Thyroid gland (tissue), 4 donors: ENCODE measurements at regions not wholly inside any gene's neighbourhood (a gene's known extent, or its start where the extent isn't known, plus 50 kb on each side); places are given as distances from the start of the nearest gene placed in this dataset.
A peak's percentile ranks its signal among the peaks of the same experiment; 100 is the strongest.

Experiments used
- DNase-seq, 2 donors: peaks; one replicate each; pipeline ENCODE4 v3.0.0-alpha.2; 2019
- H3K27ac ChIP-seq, 3 donors: fragments of 200-600 bp; sonication (generic); 1 replicate in 2 of 3; 2 replicates in 1 of 3; pipeline ENCODE4 v1.5.1; 2016 to 2019; ENCODE audit warnings: mild to moderate bottlenecking in 1 of 3, moderate library complexity in 1 of 3
- H3K27me3 ChIP-seq: fragments of 200-600 bp; sonication (generic); one replicate; pipeline ENCODE4 v1.5.1; 2019
- H3K36me3 ChIP-seq, 2 donors: fragments of 200-600 bp; sonication (generic); one replicate each; pipeline ENCODE4 v1.5.1; 2016 to 2019
- H3K4me1 ChIP-seq, 2 donors: fragments of 200-600 bp; sonication (generic); one replicate each; pipeline ENCODE4 v1.5.1; 2017 to 2019
- H3K4me3 ChIP-seq, 3 donors: fragments of 200-600 bp; sonication (generic); replicated peaks in 1 of 3; 1 replicate in 2 of 3; 2 replicates in 1 of 3; pipeline ENCODE4 v1.5.1; 2016; ENCODE audit warnings: mild to moderate bottlenecking in 1 of 3
- H3K9me3 ChIP-seq: fragments of 200-600 bp; sonication (generic); one replicate; pipeline ENCODE4 v1.5.1; 2017
- POLR2A ChIP-seq, 2 donors: fragments of 450-650 bp; IDR thresholded peaks; one replicate each; pipeline ENCODE4 v1.6.1; 2017; ENCODE audit warnings: antibody characterized with exemption in 2 of 2, mild to moderate bottlenecking in 2 of 2, moderate library complexity in 1 of 2
- WGBS, 2 donors: methylation state at CpG; one replicate each; pipeline ENCODE4 v1.1.5; 2017; 5-methylcytosine and 5-hydroxymethylcytosine counted together
- intact Hi-C: fragments of 100-400 bp; cut with DNase I; formaldehyde crosslinking; loops from one replicate; pipeline ENCODE4 v1.15.1; 2023
- TF ChIP-seq, protein P1 (sequence below), 6 experiments: fragments of 200-600 bp in 3 of 6; fragments of 450-650 bp in 3 of 6; sonication (generic) in 3 of 6; IDR thresholded peaks; one replicate each; pipeline ENCODE4 v1.5.1; 2016 to 2019; ENCODE audit warnings: antibody characterized with exemption in 6 of 6, mild to moderate bottlenecking in 2 of 6, inconsistent platforms in 1 of 6, moderate library complexity in 1 of 6

DNA sequence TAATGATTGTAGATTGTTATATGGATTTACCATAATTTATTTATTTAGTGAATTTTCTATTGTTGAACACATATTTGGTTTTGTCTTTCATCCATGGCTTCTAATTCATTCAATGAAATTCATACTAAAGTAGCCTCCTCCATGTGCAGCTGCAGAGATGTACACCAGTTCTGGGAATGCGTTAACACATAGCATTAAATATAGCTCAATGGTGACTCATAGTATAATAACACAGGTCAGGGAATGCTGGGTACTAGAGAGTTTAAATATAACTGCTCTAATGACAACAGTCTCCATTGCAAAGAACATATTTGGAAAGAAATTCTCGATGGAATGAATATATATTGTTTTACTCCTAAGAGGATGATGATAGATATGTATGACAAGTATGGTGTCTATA lies 1190.2 kb upstream of the NRXN1 start:
- 83 to 86% methylated on average over 2 of the region's 2 CpGs for whole genome bisulfite sequencing, 2 donors
- TF ChIP-seq, protein P1, sequence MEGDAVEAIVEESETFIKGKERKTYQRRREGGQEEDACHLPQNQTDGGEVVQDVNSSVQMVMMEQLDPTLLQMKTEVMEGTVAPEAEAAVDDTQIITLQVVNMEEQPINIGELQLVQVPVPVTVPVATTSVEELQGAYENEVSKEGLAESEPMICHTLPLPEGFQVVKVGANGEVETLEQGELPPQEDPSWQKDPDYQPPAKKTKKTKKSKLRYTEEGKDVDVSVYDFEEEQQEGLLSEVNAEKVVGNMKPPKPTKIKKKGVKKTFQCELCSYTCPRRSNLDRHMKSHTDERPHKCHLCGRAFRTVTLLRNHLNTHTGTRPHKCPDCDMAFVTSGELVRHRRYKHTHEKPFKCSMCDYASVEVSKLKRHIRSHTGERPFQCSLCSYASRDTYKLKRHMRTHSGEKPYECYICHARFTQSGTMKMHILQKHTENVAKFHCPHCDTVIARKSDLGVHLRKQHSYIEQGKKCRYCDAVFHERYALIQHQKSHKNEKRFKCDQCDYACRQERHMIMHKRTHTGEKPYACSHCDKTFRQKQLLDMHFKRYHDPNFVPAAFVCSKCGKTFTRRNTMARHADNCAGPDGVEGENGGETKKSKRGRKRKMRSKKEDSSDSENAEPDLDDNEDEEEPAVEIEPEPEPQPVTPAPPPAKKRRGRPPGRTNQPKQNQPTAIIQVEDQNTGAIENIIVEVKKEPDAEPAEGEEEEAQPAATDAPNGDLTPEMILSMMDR (IDR thresholded peaks at IDR 0.05): no peak
- TF ChIP-seq POLR2A (IDR thresholded peaks at IDR 0.05): no peak
- Histone ChIP-seq H3K36me3 (no peaks in the 10 kb centered on the region), H3K4me3 (no peak overlapping the region), H3K9me3 (no peaks in the 10 kb centered on the region), H3K27me3 (no peaks in the 10 kb centered on the region), H3K27ac (no peak overlapping the region), H3K4me1 (no peaks in the 10 kb centered on the region)
- intact Hi-C loops: no loop called here
- no peak for DNase-seq

DNA sequence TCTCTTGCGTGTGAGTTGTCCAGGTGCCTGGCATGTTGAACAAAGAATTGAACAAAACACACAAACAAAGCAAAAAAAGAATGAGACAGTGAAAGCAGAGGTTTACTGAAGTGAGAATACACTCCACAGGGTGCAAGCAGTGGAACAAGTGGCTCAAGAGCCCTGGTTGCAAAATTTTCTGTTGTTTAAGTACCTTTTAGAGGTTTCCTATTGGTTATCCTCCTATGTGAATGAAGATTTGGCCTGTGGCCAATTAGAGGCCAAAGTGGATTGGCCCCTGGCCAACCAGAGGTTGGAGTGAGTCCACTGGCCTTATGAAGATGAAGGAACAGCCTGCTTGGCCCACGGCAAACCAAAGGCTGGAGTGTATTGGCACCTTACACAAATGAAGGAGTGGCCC lies 1188.5 kb upstream of the NRXN1 start:
- intact Hi-C loops: no loop called here
- no peak overlapping the region for H3K27ac ChIP-seq
- H3K9me3 ChIP-seq: no peaks in the 10 kb centered on the region
- no peak for TF ChIP-seq POLR2A (IDR thresholded peaks at IDR 0.05)
- TF ChIP-seq, protein P1 (IDR thresholded peaks at IDR 0.05): no peak
- H3K36me3 ChIP-seq: no peaks in the 10 kb centered on the region
- no peaks in the 10 kb centered on the region for H3K27me3 ChIP-seq
- H3K4me1 ChIP-seq: peaks cover 5 to 15% of the 10 kb centered on the region in 2 donors
- 28 to 43% methylated on average over 2 of the region's 2 CpGs for WGBS, 2 donors
- DNase-seq: peak; percentile 89 to 90
- H3K4me3 ChIP-seq: no peak overlapping the region

DNA sequence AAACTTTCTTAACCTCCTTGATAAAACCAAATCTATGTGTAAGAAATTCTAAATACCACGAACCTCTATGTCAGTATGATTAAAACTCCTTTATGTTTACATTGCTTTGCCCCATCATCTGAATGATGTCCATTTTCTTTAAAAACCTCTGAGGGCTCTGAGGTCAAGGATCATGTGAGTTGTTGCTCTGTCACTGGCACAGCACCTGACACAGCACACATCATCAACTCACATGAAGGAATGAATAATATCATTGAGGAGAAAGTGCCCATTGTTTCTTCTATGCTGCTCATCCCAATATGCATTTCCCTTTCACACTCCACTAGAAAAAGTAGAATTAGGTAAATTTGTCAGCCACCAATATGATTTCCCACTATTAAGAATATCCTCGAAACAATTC lies 1178.7 kb upstream of the NRXN1 start:
- H3K27ac ChIP-seq: no peak overlapping the region
- no peaks in the 10 kb centered on the region for H3K9me3 ChIP-seq
- no peaks in the 10 kb centered on the region for H3K27me3 ChIP-seq
- no peak overlapping the region for H3K4me3 ChIP-seq
- intact Hi-C loops: no loop called here
- DNase-seq: no peak
- WGBS, 2 donors: 87 to 89% methylated on average over 2 of the region's 2 CpGs
- peaks cover 0 to 2% of the 10 kb centered on the region in 2 donors for H3K4me1 ChIP-seq
- H3K36me3 ChIP-seq: no peaks in the 10 kb centered on the region
- TF ChIP-seq, protein P1 (IDR thresholded peaks at IDR 0.05): no peak

DNA sequence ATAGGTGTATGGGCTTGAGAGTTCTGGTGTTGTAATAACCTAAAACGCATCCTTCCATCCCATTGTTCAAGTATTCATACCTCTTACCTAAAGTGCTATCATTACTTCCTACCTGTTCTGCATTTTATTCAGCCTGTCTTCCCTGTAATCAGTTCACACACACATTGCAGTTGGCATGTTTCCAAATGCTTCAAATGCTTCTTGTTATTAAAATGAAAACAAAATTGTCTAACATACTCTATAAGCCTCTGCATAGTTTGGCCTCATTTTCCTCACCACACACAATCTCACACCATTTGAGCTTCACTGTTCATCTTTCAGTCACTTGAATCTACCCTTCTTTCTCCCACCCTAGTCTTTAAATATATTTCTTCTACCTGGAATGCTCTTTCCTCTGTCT lies 1178.2 kb upstream of the NRXN1 start:
- TF ChIP-seq, protein P1 (IDR thresholded peaks at IDR 0.05): no peak
- no peak for TF ChIP-seq POLR2A (IDR thresholded peaks at IDR 0.05)
- H3K27me3 ChIP-seq: no peaks in the 10 kb centered on the region
- no peak overlapping the region for H3K4me3 ChIP-seq
- H3K36me3 ChIP-seq: no peaks in the 10 kb centered on the region
- no peak overlapping the region for H3K27ac ChIP-seq
- no peak for DNase-seq
- no peaks in the 10 kb centered on the region for H3K9me3 ChIP-seq
- 71 to 74% methylated on average over 1 of the region's 1 CpG for WGBS, 2 donors
- intact Hi-C loops: no loop called here
- H3K4me1 ChIP-seq: no peaks in the 10 kb centered on the region

DNA sequence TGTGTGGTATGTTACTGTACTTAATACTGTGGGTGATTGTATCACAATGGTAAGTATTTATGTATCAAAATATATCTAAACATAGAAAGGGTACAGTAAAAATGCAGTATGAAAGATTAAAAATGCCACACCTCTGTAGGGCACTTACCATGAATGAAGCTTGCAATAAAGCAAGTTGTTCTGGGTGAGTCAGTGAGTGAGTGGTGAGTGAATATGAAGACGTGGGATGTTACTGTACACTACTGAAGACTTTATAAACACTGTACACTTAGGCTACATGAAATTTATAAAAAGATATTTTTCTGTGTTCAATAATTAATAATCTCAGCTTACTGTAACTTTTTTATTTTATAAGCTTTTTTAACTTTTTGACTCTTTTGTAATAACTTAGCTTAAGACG lies 1162.4 kb upstream of the NRXN1 start:
- TF ChIP-seq, protein P1 (IDR thresholded peaks at IDR 0.05): no peak
- TF ChIP-seq POLR2A (IDR thresholded peaks at IDR 0.05): no peak
- no peaks in the 10 kb centered on the region for H3K9me3 ChIP-seq
- no peak overlapping the region for H3K4me3 ChIP-seq
- H3K27ac ChIP-seq: no peak overlapping the region
- WGBS, 2 donors: 94 to 97% methylated on average over 2 of the region's 2 CpGs
- H3K4me1 ChIP-seq: no peaks in the 10 kb centered on the region
- no peaks in the 10 kb centered on the region for H3K36me3 ChIP-seq
- DNase-seq: no peak
- intact Hi-C loops: no loop called here
- H3K27me3 ChIP-seq: no peaks in the 10 kb centered on the region
